ENCODE measurements at regions not wholly inside any gene's neighbourhood (a gene's known extent, or its start where the extent isn't known, plus 50 kb on each side); places are given as distances from the start of the nearest gene placed in this dataset.

GRCh38 chr6:120186080-120186479, 836.5 kb upstream of the MAN1A1 start (continued):
- no peak for TF ChIP-seq POLR2B (IDR thresholded peaks at IDR 0.05; ENCODE audit: low read depth, partially characterized antibody)
- TF ChIP-seq KDM2B (CRISPR knock-in tag; IDR thresholded peaks at IDR 0.05), result no peak

- Histone ChIP-seq H3K27me3 (ENCODE audit: control insufficient read depth in 2 of 2, insufficient read depth in 2 of 2, low read length in 2 of 2) (no peaks in the 10 kb centered on the region), H3K79me2 (ENCODE audit: control insufficient read depth, insufficient read depth, low read length) (no peaks in the 10 kb centered on the region), H3K4me2 (ENCODE audit: insufficient read depth, low read length) (no peak overlapping the region), H3K4me3 (no peak overlapping the region), H2AFZ (ENCODE audit: low read depth, low read length) (no peak overlapping the region), H3K9me3 (replicated peaks; ENCODE audit: control insufficient read depth, insufficient read depth, low read depth, low read length) (no peaks in the 10 kb centered on the region), H3K9ac (ENCODE audit: insufficient read depth in 1 of 2, low read depth in 2 of 2, low read length in 2 of 2) (no peak overlapping the region), H3K36me3 (ENCODE audit: control insufficient read depth, insufficient read depth, low read length) (no peaks in the 10 kb centered on the region), H3K9me1 (ENCODE audit: control insufficient read depth, insufficient read depth, low read length) (no peaks in the 10 kb centered on the region), H4K20me1 (replicated peaks; ENCODE audit: control insufficient read depth, insufficient read depth, low read length) (no peaks in the 10 kb centered on the region), H3K4me1 (replicated peaks in 1 of 2; ENCODE audit: control insufficient read depth in 2 of 2, insufficient read depth in 2 of 2, low read length in 2 of 2) (no peaks in the 10 kb centered on the region), H3K27ac (ENCODE audit: extremely low read depth, low read depth, low read length) (no peak overlapping the region)
- 0% methylated on average over 2 of the region's 2 CpGs for WGBS (ENCODE audit: insufficient coverage, low coverage, missing lambda C conversion rate)
- CTCF ChIA-PET (ENCODE audit: low intra/inter-chr PET ratio), result no interaction called here
- in situ Hi-C loops (cut with MboI), result no loop called here
- FAIRE-seq (no peak), DNase-seq (ENCODE audit: extremely low read depth in 1 of 4, low spot score in 3 of 4) (no peak), ATAC-seq (no peak)
- intact Hi-C loops (cut with micrococcal nuclease), result no loop called here
- no TSS peak for BruUV-seq (replicated peaks)
- POLR2A ChIA-PET, result no interaction called here
- TF ChIP-seq ETV6 (IDR thresholded peaks at IDR 0.05; ENCODE audit: borderline replicate concordance in 1 of 2, low read depth in 2 of 2, low read length in 1 of 2), result no peak
- no peak for TF ChIP-seq ETV6 (CRISPR knock-in tag; IDR thresholded peaks at IDR 0.05; ENCODE audit: borderline replicate concordance)
- TF ChIP-seq, protein P1, sequence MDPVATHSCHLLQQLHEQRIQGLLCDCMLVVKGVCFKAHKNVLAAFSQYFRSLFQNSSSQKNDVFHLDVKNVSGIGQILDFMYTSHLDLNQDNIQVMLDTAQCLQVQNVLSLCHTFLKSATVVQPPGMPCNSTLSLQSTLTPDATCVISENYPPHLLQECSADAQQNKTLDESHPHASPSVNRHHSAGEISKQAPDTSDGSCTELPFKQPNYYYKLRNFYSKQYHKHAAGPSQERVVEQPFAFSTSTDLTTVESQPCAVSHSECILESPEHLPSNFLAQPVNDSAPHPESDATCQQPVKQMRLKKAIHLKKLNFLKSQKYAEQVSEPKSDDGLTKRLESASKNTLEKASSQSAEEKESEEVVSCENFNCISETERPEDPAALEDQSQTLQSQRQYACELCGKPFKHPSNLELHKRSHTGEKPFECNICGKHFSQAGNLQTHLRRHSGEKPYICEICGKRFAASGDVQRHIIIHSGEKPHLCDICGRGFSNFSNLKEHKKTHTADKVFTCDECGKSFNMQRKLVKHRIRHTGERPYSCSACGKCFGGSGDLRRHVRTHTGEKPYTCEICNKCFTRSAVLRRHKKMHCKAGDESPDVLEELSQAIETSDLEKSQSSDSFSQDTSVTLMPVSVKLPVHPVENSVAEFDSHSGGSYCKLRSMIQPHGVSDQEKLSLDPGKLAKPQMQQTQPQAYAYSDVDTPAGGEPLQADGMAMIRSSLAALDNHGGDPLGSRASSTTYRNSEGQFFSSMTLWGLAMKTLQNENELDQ (CRISPR knock-in tag; IDR thresholded peaks at IDR 0.05; ENCODE audit: borderline replicate concordance), result no peak
- TF ChIP-seq, protein P2, sequence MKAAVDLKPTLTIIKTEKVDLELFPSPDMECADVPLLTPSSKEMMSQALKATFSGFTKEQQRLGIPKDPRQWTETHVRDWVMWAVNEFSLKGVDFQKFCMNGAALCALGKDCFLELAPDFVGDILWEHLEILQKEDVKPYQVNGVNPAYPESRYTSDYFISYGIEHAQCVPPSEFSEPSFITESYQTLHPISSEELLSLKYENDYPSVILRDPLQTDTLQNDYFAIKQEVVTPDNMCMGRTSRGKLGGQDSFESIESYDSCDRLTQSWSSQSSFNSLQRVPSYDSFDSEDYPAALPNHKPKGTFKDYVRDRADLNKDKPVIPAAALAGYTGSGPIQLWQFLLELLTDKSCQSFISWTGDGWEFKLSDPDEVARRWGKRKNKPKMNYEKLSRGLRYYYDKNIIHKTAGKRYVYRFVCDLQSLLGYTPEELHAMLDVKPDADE (conservative IDR thresholded peaks at IDR 0.05; ENCODE audit: control insufficient read depth, low read depth, low read length), result no peak
- TF ChIP-seq RBM14 (IDR thresholded peaks at IDR 0.05; ENCODE audit: borderline replicate concordance, insufficient read depth, low read depth, low read length), result no peak
- no peak for TF ChIP-seq CBFA2T3 (IDR thresholded peaks at IDR 0.05)
- TF ChIP-seq KDM1A (IDR thresholded peaks at IDR 0.05), result no peak
- no peak for TF ChIP-seq KLF6 (CRISPR knock-in tag; IDR thresholded peaks at IDR 0.05; ENCODE audit: borderline replicate concordance)
- TF ChIP-seq TCF7 (IDR thresholded peaks at IDR 0.05; ENCODE audit: borderline replicate concordance), result no peak
- no peak for TF ChIP-seq SREBF2 (CRISPR knock-in tag; IDR thresholded peaks at IDR 0.05)
- TF ChIP-seq MAX (CRISPR knock-in tag; IDR thresholded peaks at IDR 0.05), result no peak
- TF ChIP-seq ATF6 (CRISPR knock-in tag; IDR thresholded peaks at IDR 0.05), result no peak
- TF ChIP-seq ZNF695 (CRISPR knock-in tag; IDR thresholded peaks at IDR 0.05), result no peak
- TF ChIP-seq CBFA2T2 (conservative IDR thresholded peaks at IDR 0.05), result no peak
- TF ChIP-seq ZNF212 (CRISPR knock-in tag; IDR thresholded peaks at IDR 0.05), result no peak
These were observed 823.7 kb upstream of the MAN1A1 start for GRCh38 chr6:120173250-120173649.
